GM13976 (cell line): ENCODE measurements at regions not wholly inside any gene's neighbourhood (a gene's known extent, or its start where the extent isn't known, plus 50 kb on each side); places are given as distances from the start of the nearest gene placed in this dataset.

Experiments used
- DNase-seq: peaks from one replicate; pipeline ENCODE4 v3.0.0; 2012; ENCODE audit warnings: low spot score
- CTCF ChIP-seq: IDR thresholded peaks from 2 replicates; pipeline ENCODE4 v1.5.1; 2012; ENCODE audit warnings: borderline replicate concordance, mild to moderate bottlenecking; ENCODE audit not compliant: insufficient read depth; ENCODE audit errors: extremely low read depth, missing control alignments, control extremely low read depth
- in situ Hi-C: fragments of 300-500 bp; cut with MboI; formaldehyde crosslinking; loops from one replicate; pipeline ENCODE4 v1.12.0; 2022; ENCODE audit warnings: low sequenced_read_pairs, mixed read lengths, inconsistent platforms; ENCODE audit not compliant: unreplicated experiment

- no peak for DNase-seq
- in situ Hi-C loops: no loop called here
Measured at GRCh38 chr20:19895761-19896160, 121.4 kb upstream of the NAA20 start.

GRCh38 chr20:19897891-19898290 is 119.3 kb upstream of the NAA20 start:
- in situ Hi-C loops: no loop called here
- DNase-seq: no peak
- no peak for TF ChIP-seq CTCF

More at GRCh38 chr20:19895761-19896160, 121.4 kb upstream of the NAA20 start:
- no peak for TF ChIP-seq CTCF

GRCh38 chr20:19901226-19901625 is 115.9 kb upstream of the NAA20 start:
- no peak for TF ChIP-seq CTCF
- DNase-seq: no peak
- in situ Hi-C loops: no loop called here

- peak; percentile 77 for DNase-seq
- peak; percentile 56 for TF ChIP-seq CTCF
- in situ Hi-C loops: no loop called here
Measured at GRCh38 chr20:19903168-19903811, 113.9 kb upstream of the NAA20 start.

- DNase-seq: no peak
- no peak for TF ChIP-seq CTCF
- in situ Hi-C loops: no loop called here
Measured at GRCh38 chr20:19907326-19908056, 109.7 kb upstream of the NAA20 start.

GRCh38 chr20:19908576-19908975 is 108.6 kb upstream of the NAA20 start:
- no peak for DNase-seq
- in situ Hi-C loops: no loop called here
- TF ChIP-seq CTCF: no peak
